ENCODE measurements at regions not wholly inside any gene's neighbourhood (a gene's known extent, or its start where the extent isn't known, plus 50 kb on each side); places are given as distances from the start of the nearest gene placed in this dataset.

DNA sequence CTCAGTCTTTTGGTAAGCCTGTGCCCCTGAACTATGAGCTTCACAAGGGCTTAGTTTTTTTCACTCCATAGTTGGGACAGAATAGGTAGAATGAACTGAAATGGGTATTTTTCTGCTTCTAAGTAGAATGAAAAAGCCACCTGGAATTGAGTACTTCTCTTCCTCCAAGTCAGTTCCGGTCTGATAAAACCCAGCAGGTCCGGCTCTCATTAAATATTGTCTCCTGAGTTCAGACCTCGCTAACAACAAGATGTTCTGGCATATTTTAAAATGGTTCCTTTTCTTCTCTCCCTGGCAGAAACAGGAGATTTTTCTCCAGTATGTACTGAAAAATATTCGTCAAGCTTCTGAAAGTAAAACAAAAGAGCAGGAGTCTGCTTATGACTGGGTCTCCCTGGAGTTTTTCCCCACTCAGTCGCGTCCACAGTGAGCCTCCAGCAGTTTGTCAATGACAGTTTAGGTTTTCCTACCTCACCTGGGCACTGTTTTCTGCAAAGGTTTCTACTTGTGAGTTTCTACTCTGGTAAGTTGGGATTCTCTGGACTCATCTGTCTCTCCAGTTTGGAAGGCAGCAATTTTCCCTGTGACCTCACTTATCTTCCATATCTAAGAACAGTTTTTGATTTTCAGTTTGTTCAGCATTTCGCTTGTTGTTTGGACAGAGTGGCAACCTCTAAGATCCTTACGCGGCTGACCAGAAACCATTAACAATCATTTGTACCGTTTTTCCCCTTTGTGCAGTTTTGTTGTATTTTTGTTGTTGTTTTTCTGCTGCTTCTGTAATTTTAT lies 868.0 kb downstream of the METTL15 start:
- Histone ChIP-seq H3K36me3 (ENCODE audit: control insufficient read depth in 1 of 2, insufficient read depth in 2 of 2, low read length in 2 of 2) (no peaks in the 10 kb centered on the region), H3K27ac (ENCODE audit: low read length) (no peak overlapping the region), H3K27me3 (ENCODE audit: low read depth, low read length) (no peaks in the 10 kb centered on the region), H3K9me3 (ENCODE audit: control insufficient read depth in 1 of 2, low read length in 2 of 2) (peaks cover 0 to 2% of the 10 kb centered on the region in 2 donors), H3K4me1 (ENCODE audit: control insufficient read depth in 1 of 2, insufficient read depth in 2 of 2, low read length in 2 of 2) (no peaks in the 10 kb centered on the region), H3K4me3 (ENCODE audit: low read depth in 1 of 2, low read length in 2 of 2) (no peak overlapping the region)

DNA sequence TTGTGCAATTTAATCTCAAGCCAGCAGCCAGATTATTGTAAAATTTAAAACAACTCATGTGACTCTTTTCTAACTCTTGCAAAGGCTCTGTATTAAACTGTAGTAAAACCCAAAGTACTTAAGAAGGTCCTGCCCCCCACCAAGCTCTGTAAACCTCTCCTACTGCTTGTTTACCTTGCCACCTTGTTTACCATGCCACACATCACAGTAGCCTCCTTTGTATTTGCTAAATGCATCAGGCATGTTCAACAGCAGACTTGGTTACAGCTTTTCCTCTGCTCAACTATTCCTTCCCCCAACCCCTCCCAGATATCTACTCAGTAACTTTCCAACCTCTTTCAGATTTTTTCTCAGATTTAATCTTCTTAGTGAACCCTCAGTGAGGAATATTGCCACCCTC lies 861.6 kb downstream of the METTL15 start:
- Histone ChIP-seq H3K4me3 (ENCODE audit: low read depth in 1 of 2, low read length in 2 of 2) (no peak overlapping the region), H3K9me3 (ENCODE audit: control insufficient read depth in 1 of 2, low read length in 2 of 2) (no peaks in the 10 kb centered on the region), H3K4me1 (ENCODE audit: control insufficient read depth in 1 of 2, insufficient read depth in 2 of 2, low read length in 2 of 2) (no peaks in the 10 kb centered on the region)

DNA sequence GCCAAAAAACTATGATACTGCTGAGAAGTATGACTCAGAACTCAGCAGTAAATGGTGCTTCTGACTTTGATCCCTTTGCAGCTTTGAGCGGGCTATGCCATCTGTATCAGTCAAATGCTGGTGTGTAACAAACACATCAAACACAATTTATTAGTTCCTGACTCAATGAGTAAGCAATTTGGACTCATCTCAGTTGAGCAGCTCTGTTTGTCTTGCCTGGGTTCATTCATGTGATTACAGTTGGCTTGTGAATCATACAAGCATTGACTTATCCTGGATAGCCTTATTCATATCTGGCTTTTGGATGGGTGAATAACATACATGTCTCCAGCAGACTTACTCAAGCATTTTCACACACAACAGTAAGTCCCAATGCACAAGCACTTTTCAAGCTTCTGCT lies 858.8 kb downstream of the METTL15 start:
- no peaks in the 10 kb centered on the region for H3K9me3 ChIP-seq (ENCODE audit: control insufficient read depth in 1 of 2, low read length in 2 of 2)
- no peak overlapping the region for H3K4me3 ChIP-seq (ENCODE audit: low read depth in 1 of 2, low read length in 2 of 2)
- H3K4me1 ChIP-seq (ENCODE audit: control insufficient read depth in 1 of 2, insufficient read depth in 2 of 2, low read length in 2 of 2): no peaks in the 10 kb centered on the region
- H3K27me3 ChIP-seq (ENCODE audit: low read depth, low read length): no peaks in the 10 kb centered on the region
- no peaks in the 10 kb centered on the region for H3K36me3 ChIP-seq (ENCODE audit: control insufficient read depth in 1 of 2, insufficient read depth in 2 of 2, low read length in 2 of 2)
- no peak overlapping the region for H3K27ac ChIP-seq (ENCODE audit: low read length)

More for the DNA sequence above, 861.6 kb downstream of the METTL15 start:
- H3K27me3 ChIP-seq (ENCODE audit: low read depth, low read length): no peaks in the 10 kb centered on the region
- H3K36me3 ChIP-seq (ENCODE audit: control insufficient read depth in 1 of 2, insufficient read depth in 2 of 2, low read length in 2 of 2): no peaks in the 10 kb centered on the region
- H3K27ac ChIP-seq (ENCODE audit: low read length): no peak overlapping the region

DNA sequence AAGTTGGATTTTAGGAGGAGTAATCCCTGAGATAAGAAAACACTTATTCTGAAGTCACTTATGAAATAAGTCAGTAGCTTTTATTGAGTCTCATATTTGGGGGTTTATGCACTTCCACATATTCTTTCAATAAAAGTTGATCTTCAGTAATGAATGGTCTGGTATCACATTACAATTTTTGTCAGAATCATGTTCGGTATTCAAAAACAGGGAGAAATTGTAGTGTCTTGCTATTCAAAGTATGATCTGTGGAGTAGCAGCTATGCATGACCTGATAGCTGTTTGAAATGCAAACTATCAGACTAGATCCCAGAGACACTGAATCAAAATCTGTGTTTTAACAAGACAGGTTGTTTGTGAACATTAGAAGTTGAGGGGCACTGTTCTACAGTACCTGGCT lies 857.6 kb downstream of the METTL15 start:
- Histone ChIP-seq H3K4me1 (ENCODE audit: control insufficient read depth in 1 of 2, insufficient read depth in 2 of 2, low read length in 2 of 2) (no peaks in the 10 kb centered on the region), H3K9me3 (ENCODE audit: control insufficient read depth in 1 of 2, low read length in 2 of 2) (no peaks in the 10 kb centered on the region), H3K27ac (ENCODE audit: low read length) (no peak overlapping the region), H3K36me3 (ENCODE audit: control insufficient read depth in 1 of 2, insufficient read depth in 2 of 2, low read length in 2 of 2) (no peaks in the 10 kb centered on the region), H3K27me3 (ENCODE audit: low read depth, low read length) (no peaks in the 10 kb centered on the region), H3K4me3 (ENCODE audit: low read depth in 1 of 2, low read length in 2 of 2) (no peak overlapping the region)

DNA sequence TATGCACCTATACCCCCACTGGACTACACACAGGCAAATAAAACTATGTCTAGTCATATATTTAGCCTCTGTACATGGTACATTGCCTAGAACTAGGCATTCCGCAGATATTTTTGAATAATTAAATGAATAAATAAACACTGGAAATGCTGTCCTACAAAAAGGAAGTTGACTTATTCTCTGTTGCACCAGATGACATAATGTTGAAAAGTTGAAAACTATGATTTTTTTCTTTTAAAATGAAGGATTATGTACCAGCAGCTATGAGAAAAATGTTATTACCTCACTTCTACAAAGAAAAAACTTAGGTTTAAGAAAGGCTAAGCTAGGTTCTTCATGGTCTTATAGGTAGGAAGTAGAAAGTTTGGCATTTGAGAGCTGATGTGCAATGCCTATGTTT lies 856.6 kb downstream of the METTL15 start:
- no peaks in the 10 kb centered on the region for H3K9me3 ChIP-seq (ENCODE audit: control insufficient read depth in 1 of 2, low read length in 2 of 2)
- no peaks in the 10 kb centered on the region for H3K4me1 ChIP-seq (ENCODE audit: control insufficient read depth in 1 of 2, insufficient read depth in 2 of 2, low read length in 2 of 2)
- H3K4me3 ChIP-seq (ENCODE audit: low read depth in 1 of 2, low read length in 2 of 2): no peak overlapping the region
- no peaks in the 10 kb centered on the region for H3K27me3 ChIP-seq (ENCODE audit: low read depth, low read length)
- H3K36me3 ChIP-seq (ENCODE audit: control insufficient read depth in 1 of 2, insufficient read depth in 2 of 2, low read length in 2 of 2): no peaks in the 10 kb centered on the region
- H3K27ac ChIP-seq (ENCODE audit: low read length): no peak overlapping the region

DNA sequence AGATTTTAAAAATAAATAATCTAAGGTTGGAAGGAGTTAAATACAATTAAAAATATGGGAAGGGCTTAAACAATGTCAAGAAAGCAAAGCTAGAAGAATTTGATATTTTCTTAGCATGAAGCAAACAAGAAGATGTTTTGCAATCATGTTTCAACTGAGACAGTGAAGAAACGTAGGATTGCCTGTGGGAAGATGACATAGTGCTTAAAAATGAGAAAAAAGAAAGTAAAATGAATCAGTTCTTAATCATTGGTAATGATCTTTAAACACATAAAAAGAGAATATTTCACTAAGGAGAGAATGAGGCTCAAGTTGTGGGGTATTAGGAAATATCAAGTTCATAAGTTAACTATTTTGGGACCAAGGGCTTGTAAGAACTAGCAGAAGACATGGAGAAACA lies 855.0 kb downstream of the METTL15 start:
- H3K4me3 ChIP-seq (ENCODE audit: low read depth in 1 of 2, low read length in 2 of 2): no peak overlapping the region
- no peaks in the 10 kb centered on the region for H3K27me3 ChIP-seq (ENCODE audit: low read depth, low read length)
- no peaks in the 10 kb centered on the region for H3K9me3 ChIP-seq (ENCODE audit: control insufficient read depth in 1 of 2, low read length in 2 of 2)
- no peak overlapping the region for H3K27ac ChIP-seq (ENCODE audit: low read length)
- H3K36me3 ChIP-seq (ENCODE audit: control insufficient read depth in 1 of 2, insufficient read depth in 2 of 2, low read length in 2 of 2): no peaks in the 10 kb centered on the region
- H3K4me1 ChIP-seq (ENCODE audit: control insufficient read depth in 1 of 2, insufficient read depth in 2 of 2, low read length in 2 of 2): no peaks in the 10 kb centered on the region

DNA sequence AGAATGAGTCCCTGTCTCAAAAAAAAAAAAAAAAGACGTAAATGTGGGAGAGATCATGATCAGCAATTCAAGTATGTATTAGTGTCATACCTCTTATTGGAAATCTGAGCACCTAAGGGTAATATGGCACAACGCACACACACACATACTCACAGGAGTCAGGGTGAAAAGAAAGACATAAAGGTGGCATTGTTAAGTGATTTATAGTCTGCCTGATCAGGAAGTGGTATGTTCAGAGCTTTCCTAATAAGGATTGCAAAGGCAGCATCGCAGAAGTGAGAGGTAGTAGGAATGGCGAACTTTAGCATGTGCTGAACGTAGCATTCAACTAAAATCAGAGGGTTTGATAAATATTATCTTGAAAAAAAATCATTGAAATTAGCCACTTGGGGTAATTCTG lies 854.3 kb downstream of the METTL15 start:
- H3K4me3 ChIP-seq (ENCODE audit: low read depth in 1 of 2, low read length in 2 of 2): no peak overlapping the region
- no peaks in the 10 kb centered on the region for H3K36me3 ChIP-seq (ENCODE audit: control insufficient read depth in 1 of 2, insufficient read depth in 2 of 2, low read length in 2 of 2)
- no peaks in the 10 kb centered on the region for H3K27me3 ChIP-seq (ENCODE audit: low read depth, low read length)
- H3K4me1 ChIP-seq (ENCODE audit: control insufficient read depth in 1 of 2, insufficient read depth in 2 of 2, low read length in 2 of 2): no peaks in the 10 kb centered on the region
- H3K27ac ChIP-seq (ENCODE audit: low read length): no peak overlapping the region
- no peaks in the 10 kb centered on the region for H3K9me3 ChIP-seq (ENCODE audit: control insufficient read depth in 1 of 2, low read length in 2 of 2)

DNA sequence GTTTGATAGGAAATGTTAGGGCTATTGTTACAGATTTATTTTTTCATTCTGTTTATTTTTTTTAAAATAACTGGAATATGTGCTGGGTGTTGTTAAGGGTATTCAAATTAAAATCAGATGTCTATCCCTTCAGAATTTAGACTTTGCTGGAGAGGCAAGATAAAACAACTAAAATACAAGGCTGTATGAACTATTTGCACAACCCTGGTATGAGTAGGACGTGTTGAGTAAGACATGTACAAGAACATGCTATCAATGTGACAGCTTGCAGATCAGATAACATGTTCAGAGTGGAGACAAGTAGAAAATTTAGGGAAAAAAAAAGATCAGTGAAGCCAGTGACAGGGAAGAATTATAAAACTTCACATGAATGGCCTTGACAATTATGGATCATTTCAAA lies 853.5 kb downstream of the METTL15 start:
- no peaks in the 10 kb centered on the region for H3K4me1 ChIP-seq (ENCODE audit: control insufficient read depth in 1 of 2, insufficient read depth in 2 of 2, low read length in 2 of 2)
- no peaks in the 10 kb centered on the region for H3K9me3 ChIP-seq (ENCODE audit: control insufficient read depth in 1 of 2, low read length in 2 of 2)
- no peak overlapping the region for H3K4me3 ChIP-seq (ENCODE audit: low read depth in 1 of 2, low read length in 2 of 2)
- H3K27ac ChIP-seq (ENCODE audit: low read length): no peak overlapping the region
- no peaks in the 10 kb centered on the region for H3K36me3 ChIP-seq (ENCODE audit: control insufficient read depth in 1 of 2, insufficient read depth in 2 of 2, low read length in 2 of 2)
- no peaks in the 10 kb centered on the region for H3K27me3 ChIP-seq (ENCODE audit: low read depth, low read length)

DNA sequence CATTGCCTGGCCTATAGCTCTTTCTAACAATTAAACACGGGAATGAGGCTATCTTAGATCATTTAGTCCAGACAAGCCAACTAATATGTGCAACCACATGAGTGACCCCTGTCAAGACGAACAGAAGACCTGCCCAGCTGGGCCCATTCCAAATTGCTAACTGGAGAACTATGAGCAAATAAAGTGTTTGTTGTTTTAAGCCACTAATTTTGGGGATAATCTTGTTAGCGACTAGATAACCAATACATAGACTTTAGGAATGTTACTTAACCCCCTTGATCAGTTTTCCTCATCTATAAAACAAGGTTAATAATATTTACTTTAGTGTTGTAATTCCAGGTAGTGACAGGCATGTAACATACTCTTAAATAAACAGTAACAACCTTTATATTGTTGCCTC lies 848.3 kb downstream of the METTL15 start:
- no peak overlapping the region for H3K27ac ChIP-seq (ENCODE audit: low read length)
- H3K36me3 ChIP-seq (ENCODE audit: control insufficient read depth in 1 of 2, insufficient read depth in 2 of 2, low read length in 2 of 2): no peaks in the 10 kb centered on the region
- no peaks in the 10 kb centered on the region for H3K4me1 ChIP-seq (ENCODE audit: control insufficient read depth in 1 of 2, insufficient read depth in 2 of 2, low read length in 2 of 2)
- no peaks in the 10 kb centered on the region for H3K9me3 ChIP-seq (ENCODE audit: control insufficient read depth in 1 of 2, low read length in 2 of 2)
- H3K27me3 ChIP-seq (ENCODE audit: low read depth, low read length): no peaks in the 10 kb centered on the region
- no peak overlapping the region for H3K4me3 ChIP-seq (ENCODE audit: low read depth in 1 of 2, low read length in 2 of 2)

DNA sequence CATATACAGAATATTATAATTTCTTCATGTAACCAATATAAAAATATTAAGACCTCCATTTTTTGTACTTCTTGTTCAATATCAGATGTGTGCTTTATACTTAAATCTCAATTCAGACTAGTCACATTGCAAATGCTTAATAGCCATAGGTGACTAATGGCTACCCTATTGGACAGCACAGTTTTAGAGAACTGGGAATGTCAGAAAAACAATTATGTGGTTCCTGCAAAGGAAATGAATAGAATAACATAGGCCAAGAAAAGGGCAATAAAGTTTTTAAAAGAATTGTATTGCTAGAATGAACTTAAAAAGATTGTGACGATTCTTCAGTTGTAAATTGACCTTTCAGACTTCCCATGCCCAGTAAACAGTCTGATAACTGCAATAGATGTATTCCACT lies 843.0 kb downstream of the METTL15 start:
- Histone ChIP-seq H3K4me3 (ENCODE audit: low read depth in 1 of 2, low read length in 2 of 2) (no peak overlapping the region), H3K9me3 (ENCODE audit: control insufficient read depth in 1 of 2, low read length in 2 of 2) (no peaks in the 10 kb centered on the region), H3K4me1 (ENCODE audit: control insufficient read depth in 1 of 2, insufficient read depth in 2 of 2, low read length in 2 of 2) (no peaks in the 10 kb centered on the region), H3K27ac (ENCODE audit: low read length) (no peak overlapping the region), H3K36me3 (ENCODE audit: control insufficient read depth in 1 of 2, insufficient read depth in 2 of 2, low read length in 2 of 2) (no peaks in the 10 kb centered on the region), H3K27me3 (ENCODE audit: low read depth, low read length) (no peaks in the 10 kb centered on the region)

DNA sequence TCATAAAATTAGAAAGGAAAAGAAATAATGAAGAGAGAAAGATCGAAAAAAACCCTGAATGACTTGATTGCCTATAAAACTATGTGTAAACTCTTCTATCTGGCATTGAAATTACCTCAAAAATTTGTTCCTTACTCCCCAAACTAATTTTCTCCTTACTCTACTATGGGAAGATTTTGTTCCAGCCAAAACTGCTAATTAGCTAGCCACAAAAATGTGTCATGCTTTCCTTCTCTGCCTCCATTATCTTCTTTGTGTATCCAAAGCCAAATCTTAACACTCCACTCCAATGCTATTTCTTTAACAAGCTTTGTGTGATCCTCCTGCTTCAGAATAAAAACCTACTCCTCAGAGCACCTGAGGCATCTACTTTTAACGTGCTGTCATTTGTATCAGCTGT lies 831.2 kb downstream of the METTL15 start:
- Histone ChIP-seq H3K36me3 (ENCODE audit: control insufficient read depth in 1 of 2, insufficient read depth in 2 of 2, low read length in 2 of 2) (no peaks in the 10 kb centered on the region), H3K4me3 (ENCODE audit: low read depth in 1 of 2, low read length in 2 of 2) (no peak overlapping the region), H3K9me3 (ENCODE audit: control insufficient read depth in 1 of 2, low read length in 2 of 2) (no peaks in the 10 kb centered on the region), H3K4me1 (ENCODE audit: control insufficient read depth in 1 of 2, insufficient read depth in 2 of 2, low read length in 2 of 2) (no peaks in the 10 kb centered on the region), H3K27ac (ENCODE audit: low read length) (no peak overlapping the region), H3K27me3 (ENCODE audit: low read depth, low read length) (no peaks in the 10 kb centered on the region)

DNA sequence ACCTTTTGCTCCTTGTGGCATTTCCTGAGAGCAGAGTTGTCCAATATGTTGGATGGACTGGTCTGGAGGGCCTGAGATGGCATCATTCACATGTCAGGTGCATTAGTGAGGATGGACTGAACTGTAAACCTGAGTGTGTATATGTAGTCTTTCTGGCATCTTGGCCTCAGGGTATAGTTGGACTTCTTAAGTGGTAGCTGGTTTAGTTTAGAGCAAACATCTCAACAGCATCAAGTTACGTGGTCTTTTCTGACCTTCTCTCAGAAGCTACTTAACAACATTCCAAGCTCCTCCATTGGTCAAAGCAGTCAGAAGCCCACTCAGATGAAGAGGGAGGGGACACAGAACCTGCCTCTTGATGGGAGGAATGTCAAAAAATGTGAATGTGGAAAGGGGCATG lies 829.9 kb downstream of the METTL15 start:
- Histone ChIP-seq H3K27ac (ENCODE audit: low read length) (no peak overlapping the region), H3K4me3 (ENCODE audit: low read depth in 1 of 2, low read length in 2 of 2) (no peak overlapping the region), H3K9me3 (ENCODE audit: control insufficient read depth in 1 of 2, low read length in 2 of 2) (no peaks in the 10 kb centered on the region), H3K27me3 (ENCODE audit: low read depth, low read length) (no peaks in the 10 kb centered on the region), H3K36me3 (ENCODE audit: control insufficient read depth in 1 of 2, insufficient read depth in 2 of 2, low read length in 2 of 2) (no peaks in the 10 kb centered on the region), H3K4me1 (ENCODE audit: control insufficient read depth in 1 of 2, insufficient read depth in 2 of 2, low read length in 2 of 2) (no peaks in the 10 kb centered on the region)
